NK-92 treated with Interleukin-12 subunit alpha and Interleukin-12 subunit beta, amount 100 ng/mL, for 24 hours (cell line): ENCODE measurements at regions not wholly inside any gene's neighbourhood (a gene's known extent, or its start where the extent isn't known, plus 50 kb on each side); places are given as distances from the start of the nearest gene placed in this dataset.

Experiments
- DNase-seq: peaks from one replicate; lab custom pipeline; 2025; lab: John Stamatoyannopoulos, UW

- DNase-seq: no peak
Measured at GRCh38 chr6:140592877-140593276, 1218.4 kb upstream of the CITED2 start.

GRCh38 chr6:140590641-140591040 lies 1216.2 kb upstream of the CITED2 start:
- DNase-seq: no peak

GRCh38 chr6:140586426-140587061 lies 1212.1 kb upstream of the CITED2 start:
- DNase-seq: no peak

DNA sequence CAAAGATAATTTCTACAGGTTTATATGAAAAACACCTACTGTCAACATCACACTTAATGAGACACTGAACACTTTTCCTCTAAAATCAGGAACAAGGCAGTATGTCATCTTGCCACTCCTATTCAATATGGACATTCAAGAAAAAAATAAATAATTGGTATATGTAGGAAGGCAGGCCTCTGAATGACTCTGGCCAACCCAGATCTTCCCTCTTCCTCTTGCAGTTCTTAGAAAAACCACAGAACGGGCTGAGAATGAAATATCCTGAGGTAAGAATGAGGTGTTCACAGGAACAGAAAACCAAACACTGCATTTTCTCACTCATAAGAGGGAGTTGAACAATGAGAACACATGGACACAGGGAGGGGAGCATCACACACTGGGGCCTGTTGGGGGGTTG lies 1207.2 kb upstream of the CITED2 start:
- no peak for DNase-seq

DNA sequence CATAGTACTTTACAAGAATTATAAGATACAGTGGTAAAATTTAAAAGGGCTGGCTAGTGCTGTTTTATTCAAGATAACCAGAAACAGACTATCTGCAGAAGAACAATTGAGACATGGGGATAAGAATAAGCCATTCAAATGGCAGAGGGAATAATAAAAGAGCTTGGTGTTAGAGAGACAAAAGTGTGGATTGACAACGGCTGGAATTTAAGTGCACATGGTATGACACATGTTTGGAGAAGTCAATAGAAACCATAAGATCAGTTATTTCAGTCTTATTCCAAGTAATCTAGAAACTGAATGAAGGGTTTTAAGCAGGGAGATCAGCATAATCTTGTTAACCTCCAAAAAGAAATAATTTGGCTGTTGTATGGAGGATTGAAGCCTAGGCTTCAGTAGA lies 1205.5 kb upstream of the CITED2 start:
- DNase-seq: no peak

GRCh38 chr6:140576004-140576555 lies 1201.6 kb upstream of the CITED2 start:
- DNase-seq: no peak

DNA sequence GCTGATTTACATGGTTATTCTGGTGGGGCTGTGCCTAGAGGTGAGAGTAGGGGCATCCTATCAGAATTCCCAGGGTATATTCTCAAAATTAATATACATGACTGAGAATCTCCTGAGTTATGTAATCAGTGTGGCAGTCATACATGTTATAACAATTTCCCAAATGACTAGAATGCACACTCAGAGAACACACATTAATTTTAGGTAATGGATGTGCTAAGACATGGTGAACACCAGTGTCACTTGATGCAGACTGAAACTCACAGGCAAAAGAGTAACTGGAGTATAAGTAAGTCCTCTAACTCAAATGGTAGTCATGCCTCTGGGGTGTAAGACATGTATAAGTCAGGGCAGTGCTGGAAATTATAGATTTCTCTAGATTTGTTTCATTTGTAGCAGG lies 1198.4 kb upstream of the CITED2 start:
- DNase-seq: no peak

GRCh38 chr6:140572129-140572528 lies 1197.7 kb upstream of the CITED2 start:
- no peak for DNase-seq

GRCh38 chr6:140571145-140571544 lies 1196.7 kb upstream of the CITED2 start:
- DNase-seq: no peak

DNA sequence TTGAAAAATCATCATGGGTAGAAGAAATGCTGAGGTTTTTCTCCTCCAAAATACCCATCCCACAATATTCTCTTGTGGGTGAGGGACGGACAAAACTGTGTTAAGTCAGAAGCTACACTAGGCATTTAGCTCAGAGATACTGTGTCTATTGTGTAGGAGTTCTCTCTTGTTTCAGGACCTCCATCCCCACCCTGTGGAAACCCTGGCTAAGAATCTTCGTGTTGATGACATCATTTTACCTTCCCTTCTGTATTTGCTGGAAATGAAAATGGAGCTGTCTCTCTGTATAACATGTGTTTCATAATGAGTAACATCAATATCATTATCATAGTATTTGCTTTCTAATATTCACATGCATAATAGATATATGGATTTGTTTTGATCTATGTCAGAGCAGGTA lies 1193.0 kb upstream of the CITED2 start:
- DNase-seq: no peak

DNA sequence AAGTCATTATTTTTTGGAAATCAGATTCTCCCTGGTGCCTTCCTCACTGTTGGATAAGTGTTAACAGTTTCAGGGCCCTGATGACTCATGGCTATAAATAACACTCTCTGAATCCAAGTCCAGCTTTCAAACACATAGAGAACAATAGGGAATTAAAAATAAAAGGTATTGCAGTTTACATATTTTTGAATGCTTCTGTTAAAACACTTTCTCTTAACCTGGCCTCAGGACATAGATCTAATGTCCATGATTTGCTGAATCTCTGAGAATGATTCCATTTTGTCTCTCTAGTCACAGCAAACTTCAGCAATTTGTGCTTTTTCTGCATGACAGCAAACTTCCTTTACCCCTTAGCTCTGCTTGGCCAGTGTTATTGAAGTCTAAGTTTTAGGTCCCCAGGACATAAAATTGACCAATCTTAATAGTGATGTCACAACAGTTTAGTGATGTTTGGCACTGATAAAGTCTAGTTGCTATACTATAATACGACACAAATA lies 1192.4 kb upstream of the CITED2 start:
- DNase-seq: no peak

GRCh38 chr6:140563728-140564127 lies 1189.3 kb upstream of the CITED2 start:
- no peak for DNase-seq

DNA sequence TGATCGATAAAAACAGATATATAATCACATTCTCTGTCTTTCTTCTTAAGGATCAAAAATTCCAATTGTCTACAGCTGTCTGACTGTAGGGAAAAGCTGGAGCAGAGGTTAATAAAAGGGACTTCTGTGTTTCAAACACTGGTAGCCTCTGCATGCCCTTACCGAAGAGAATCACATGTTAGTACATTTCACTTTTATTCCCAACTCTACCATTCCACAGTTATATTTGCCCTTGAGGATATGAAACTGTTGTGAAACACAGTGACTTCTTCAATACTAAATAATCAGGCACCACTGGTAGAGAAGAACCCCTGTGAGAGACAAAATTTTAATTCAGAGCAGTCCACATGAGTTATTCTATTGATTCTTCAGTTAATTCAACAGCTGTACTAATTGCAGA lies 1187.3 kb upstream of the CITED2 start:
- DNase-seq: no peak

GRCh38 chr6:140560671-140561070 lies 1186.2 kb upstream of the CITED2 start:
- no peak for DNase-seq

GRCh38 chr6:140559458-140559857 lies 1185.0 kb upstream of the CITED2 start:
- DNase-seq: no peak

GRCh38 chr6:140554421-140554820 lies 1180.0 kb upstream of the CITED2 start:
- no peak for DNase-seq

- no peak for DNase-seq
Measured at GRCh38 chr6:140548366-140548765, 1173.9 kb upstream of the CITED2 start.

- no peak for DNase-seq
Measured at GRCh38 chr6:140546640-140547039, 1172.2 kb upstream of the CITED2 start.

DNA sequence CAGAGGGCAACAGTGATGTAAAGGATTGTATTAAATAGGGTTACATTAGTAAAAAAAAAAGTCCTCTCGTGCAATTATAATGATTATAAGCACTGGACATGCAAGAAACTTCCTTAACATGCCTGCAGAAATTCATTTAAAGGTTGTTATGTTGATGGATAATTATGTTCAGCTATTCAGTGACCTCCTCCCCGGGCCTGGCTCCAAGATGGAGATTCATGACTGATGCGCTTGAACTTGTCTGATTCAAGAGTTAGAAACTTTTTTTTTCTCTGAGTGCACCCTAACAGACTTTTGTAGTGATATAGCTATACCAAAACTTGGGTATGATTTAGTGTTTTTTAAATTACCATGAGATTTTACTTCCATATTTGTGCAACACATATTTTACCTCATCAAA lies 1170.0 kb upstream of the CITED2 start:
- no peak for DNase-seq

- DNase-seq: no peak
Measured at GRCh38 chr6:140542863-140543262, 1168.4 kb upstream of the CITED2 start.

- no peak for DNase-seq
Measured at GRCh38 chr6:140541288-140541687, 1166.8 kb upstream of the CITED2 start.

GRCh38 chr6:140540743-140541142 lies 1166.3 kb upstream of the CITED2 start:
- DNase-seq: no peak

- no peak for DNase-seq
Measured at GRCh38 chr6:140538926-140539325, 1164.5 kb upstream of the CITED2 start.
